ENCODE measurements at regions not wholly inside any gene's neighbourhood (a gene's known extent, or its start where the extent isn't known, plus 50 kb on each side); places are given as distances from the start of the nearest gene placed in this dataset.

DNA sequence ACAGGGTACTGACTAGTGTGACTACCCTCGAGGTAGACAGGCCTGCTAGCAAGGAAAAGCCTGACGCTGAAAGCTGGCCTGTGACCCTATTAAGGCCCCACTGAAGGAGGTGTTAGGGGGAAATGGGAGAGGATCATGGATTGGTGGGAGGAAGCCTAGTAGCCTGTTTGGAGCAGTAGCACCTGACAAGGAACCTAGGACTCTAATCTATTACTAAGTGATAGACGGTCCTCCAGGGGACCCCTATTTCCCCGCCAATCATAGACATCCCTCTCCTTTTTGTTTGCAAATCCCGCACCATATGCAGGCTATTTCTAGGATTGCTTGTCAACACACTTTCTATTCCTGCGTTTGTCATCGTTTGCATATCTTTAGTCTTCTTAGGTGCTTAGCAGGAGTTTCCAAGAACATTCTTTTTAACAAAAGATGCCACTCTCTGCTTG lies 1338.8 kb upstream of the MIR17HG start:
- BruUV-seq (replicated peaks) = no TSS peak
- Histone ChIP-seq H3K36me3 (ENCODE audit: insufficient read depth, low read length, poor library complexity, severe bottlenecking) (no peaks in the 10 kb centered on the region), H3K27ac (ENCODE audit: low read depth, low read length, poor library complexity, severe bottlenecking) (no peak overlapping the region), H3K9me3 (ENCODE audit: low read depth, low read length, poor library complexity, severe bottlenecking) (no peaks in the 10 kb centered on the region), H3K4me1 (ENCODE audit: insufficient read depth, low read length, poor library complexity, severe bottlenecking) (no peaks in the 10 kb centered on the region), H3K4me3 (ENCODE audit: low read depth, low read length, poor library complexity, severe bottlenecking) (no peak overlapping the region), H3K27me3 (replicated peaks; ENCODE audit: insufficient read depth, low read depth, low read length, poor library complexity) (no peaks in the 10 kb centered on the region)
- ChIA-PET POLR2A (ENCODE audit: low non-redundant PET) (no interaction called here), CTCF (no interaction called here)
- intact Hi-C loops (cut with micrococcal nuclease; ENCODE audit: unreplicated experiment) = no loop called here
- no peak for DNase-seq (ENCODE audit: low spot score)
- TF ChIP-seq EZH2 (IDR thresholded peaks at IDR 0.05; ENCODE audit: borderline replicate concordance, low read depth, low read length, poor library complexity, severe bottlenecking) = no peak
- TF ChIP-seq, protein P1, sequence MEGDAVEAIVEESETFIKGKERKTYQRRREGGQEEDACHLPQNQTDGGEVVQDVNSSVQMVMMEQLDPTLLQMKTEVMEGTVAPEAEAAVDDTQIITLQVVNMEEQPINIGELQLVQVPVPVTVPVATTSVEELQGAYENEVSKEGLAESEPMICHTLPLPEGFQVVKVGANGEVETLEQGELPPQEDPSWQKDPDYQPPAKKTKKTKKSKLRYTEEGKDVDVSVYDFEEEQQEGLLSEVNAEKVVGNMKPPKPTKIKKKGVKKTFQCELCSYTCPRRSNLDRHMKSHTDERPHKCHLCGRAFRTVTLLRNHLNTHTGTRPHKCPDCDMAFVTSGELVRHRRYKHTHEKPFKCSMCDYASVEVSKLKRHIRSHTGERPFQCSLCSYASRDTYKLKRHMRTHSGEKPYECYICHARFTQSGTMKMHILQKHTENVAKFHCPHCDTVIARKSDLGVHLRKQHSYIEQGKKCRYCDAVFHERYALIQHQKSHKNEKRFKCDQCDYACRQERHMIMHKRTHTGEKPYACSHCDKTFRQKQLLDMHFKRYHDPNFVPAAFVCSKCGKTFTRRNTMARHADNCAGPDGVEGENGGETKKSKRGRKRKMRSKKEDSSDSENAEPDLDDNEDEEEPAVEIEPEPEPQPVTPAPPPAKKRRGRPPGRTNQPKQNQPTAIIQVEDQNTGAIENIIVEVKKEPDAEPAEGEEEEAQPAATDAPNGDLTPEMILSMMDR (conservative IDR thresholded peaks at IDR 0.05; ENCODE audit: low read depth, low read length) = no peak

DNA sequence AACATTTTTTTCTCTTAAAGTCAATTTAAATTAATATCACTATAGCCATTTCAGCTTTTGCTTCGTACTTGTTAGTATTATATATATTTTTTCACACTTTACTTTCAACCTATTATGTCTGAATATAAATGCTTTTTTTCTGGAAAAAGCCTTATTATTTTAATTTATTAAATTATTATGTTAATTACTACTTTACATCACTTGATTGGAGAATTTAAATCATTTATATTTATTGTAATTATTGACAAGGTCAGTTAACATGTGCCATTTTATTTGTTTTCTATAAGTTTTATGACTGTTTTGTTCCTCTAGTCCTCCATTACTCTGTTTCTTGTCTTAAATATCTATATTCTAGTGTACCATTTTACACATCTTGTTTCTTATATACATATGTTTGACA lies 1333.4 kb upstream of the MIR17HG start:
- intact Hi-C loops (cut with micrococcal nuclease; ENCODE audit: unreplicated experiment) = no loop called here
- BruUV-seq (replicated peaks) = no TSS peak
- Histone ChIP-seq H3K4me1 (ENCODE audit: insufficient read depth, low read length, poor library complexity, severe bottlenecking) (no peaks in the 10 kb centered on the region), H3K27me3 (replicated peaks; ENCODE audit: insufficient read depth, low read depth, low read length, poor library complexity) (no peaks in the 10 kb centered on the region), H3K27ac (ENCODE audit: low read depth, low read length, poor library complexity, severe bottlenecking) (no peak overlapping the region), H3K9me3 (ENCODE audit: low read depth, low read length, poor library complexity, severe bottlenecking) (no peaks in the 10 kb centered on the region), H3K36me3 (ENCODE audit: insufficient read depth, low read length, poor library complexity, severe bottlenecking) (no peaks in the 10 kb centered on the region), H3K4me3 (ENCODE audit: low read depth, low read length, poor library complexity, severe bottlenecking) (no peak overlapping the region)
- no peak for DNase-seq (ENCODE audit: low spot score)
- ChIA-PET POLR2A (ENCODE audit: low non-redundant PET) (no interaction called here), CTCF (no interaction called here)
- TF ChIP-seq, protein P1 (conservative IDR thresholded peaks at IDR 0.05; ENCODE audit: low read depth, low read length) = no peak
- TF ChIP-seq EZH2 (IDR thresholded peaks at IDR 0.05; ENCODE audit: borderline replicate concordance, low read depth, low read length, poor library complexity, severe bottlenecking) = no peak

DNA sequence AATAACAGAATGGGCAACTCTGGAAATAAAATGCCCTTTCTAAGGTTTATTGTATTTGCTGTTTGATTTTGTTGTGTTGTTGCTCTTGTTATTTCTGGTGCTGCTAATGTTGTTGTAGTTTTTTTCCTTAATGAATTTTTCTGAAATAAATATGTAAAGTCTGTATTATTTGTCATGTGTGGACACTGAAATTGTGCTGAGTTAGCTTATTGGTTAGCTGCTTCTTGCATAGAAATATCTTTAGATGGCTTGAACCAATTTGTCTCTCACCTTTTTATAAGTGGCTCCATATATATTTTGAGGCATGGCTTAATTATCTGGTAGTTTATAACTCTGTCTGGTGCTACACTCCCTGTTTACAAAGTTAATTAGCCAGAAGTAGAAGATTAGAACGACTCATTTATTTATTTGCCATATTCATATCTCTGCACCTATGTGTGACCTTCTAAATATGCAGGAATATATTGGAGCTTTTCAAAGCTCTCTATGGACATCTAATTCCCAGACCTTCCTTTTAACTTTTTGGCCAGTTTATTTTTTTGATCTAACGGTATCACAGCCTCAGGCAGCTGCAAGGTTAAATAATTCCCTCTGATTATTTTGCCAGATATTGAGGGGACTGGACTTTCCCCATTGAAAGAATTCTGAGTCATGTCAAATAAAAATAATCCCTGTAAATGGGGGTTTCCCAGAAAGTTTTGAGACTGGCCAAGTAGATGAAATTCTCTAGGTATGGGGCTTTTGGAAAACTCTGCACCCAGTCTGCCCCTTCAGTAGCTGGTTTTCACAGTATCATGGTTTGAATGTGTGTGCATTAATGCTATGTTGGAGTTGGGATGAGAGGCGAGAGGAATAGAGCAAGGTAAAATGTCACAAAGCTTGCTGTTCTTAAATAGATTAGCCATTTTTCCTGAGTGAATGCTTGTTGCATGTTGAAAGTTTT lies 1331.7 kb upstream of the MIR17HG start:
- Histone ChIP-seq H3K27ac (ENCODE audit: low read depth, low read length, poor library complexity, severe bottlenecking) (no peak overlapping the region), H3K4me1 (ENCODE audit: insufficient read depth, low read length, poor library complexity, severe bottlenecking) (no peaks in the 10 kb centered on the region), H3K27me3 (replicated peaks; ENCODE audit: insufficient read depth, low read depth, low read length, poor library complexity) (no peaks in the 10 kb centered on the region), H3K36me3 (ENCODE audit: insufficient read depth, low read length, poor library complexity, severe bottlenecking) (no peaks in the 10 kb centered on the region), H3K9me3 (ENCODE audit: low read depth, low read length, poor library complexity, severe bottlenecking) (no peaks in the 10 kb centered on the region), H3K4me3 (ENCODE audit: low read depth, low read length, poor library complexity, severe bottlenecking) (no peak overlapping the region)
- no TSS peak for BruUV-seq (replicated peaks)
- DNase-seq (ENCODE audit: low spot score) = no peak
- ChIA-PET CTCF (no interaction called here), POLR2A (ENCODE audit: low non-redundant PET) (no interaction called here)
- intact Hi-C loops (cut with micrococcal nuclease; ENCODE audit: unreplicated experiment) = no loop called here
- TF ChIP-seq EZH2 (IDR thresholded peaks at IDR 0.05; ENCODE audit: borderline replicate concordance, low read depth, low read length, poor library complexity, severe bottlenecking) = no peak
- TF ChIP-seq, protein P1 (conservative IDR thresholded peaks at IDR 0.05; ENCODE audit: low read depth, low read length) = no peak

Data from A673 (cell line).